HG03039 (cell line): ENCODE measurements at regions not wholly inside any gene's neighbourhood (a gene's known extent, or its start where the extent isn't known, plus 50 kb on each side); places are given as distances from the start of the nearest gene placed in this dataset.
"Not testable (repeated sequence)": the region's sequence is repeated elsewhere in the genome, so short reads cannot be mapped to it uniquely, and the experiment has no call there.

Source experiments
- ATAC-seq: cut with Tn5 transposase; IDR thresholded peaks from one replicate; pipeline ENCODE4 v1.9.1; 2021; ENCODE audit warnings: mild to moderate bottlenecking, moderate library complexity; ENCODE audit not compliant: unreplicated experiment

DNA sequence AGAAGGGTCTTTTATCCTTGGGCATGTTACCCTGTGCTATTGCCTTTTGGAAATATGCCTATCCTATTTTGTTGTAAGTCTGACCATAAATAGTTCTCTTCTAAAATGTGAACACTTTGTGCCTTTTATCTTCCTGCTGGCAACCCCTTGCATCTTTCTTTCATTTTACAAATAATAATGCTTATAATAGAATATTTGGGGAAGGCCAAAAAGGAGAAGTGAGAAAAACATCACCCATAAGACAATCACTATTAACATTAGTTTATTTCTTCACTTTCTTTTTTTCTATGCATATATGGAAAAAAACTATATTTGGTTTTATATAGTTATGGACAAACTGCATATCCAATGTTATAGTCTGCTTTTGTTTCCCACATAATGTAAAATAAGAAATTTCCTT is 64.9 kb upstream of the GBA3 start:
- ATAC-seq, result not testable (repeated sequence)

DNA sequence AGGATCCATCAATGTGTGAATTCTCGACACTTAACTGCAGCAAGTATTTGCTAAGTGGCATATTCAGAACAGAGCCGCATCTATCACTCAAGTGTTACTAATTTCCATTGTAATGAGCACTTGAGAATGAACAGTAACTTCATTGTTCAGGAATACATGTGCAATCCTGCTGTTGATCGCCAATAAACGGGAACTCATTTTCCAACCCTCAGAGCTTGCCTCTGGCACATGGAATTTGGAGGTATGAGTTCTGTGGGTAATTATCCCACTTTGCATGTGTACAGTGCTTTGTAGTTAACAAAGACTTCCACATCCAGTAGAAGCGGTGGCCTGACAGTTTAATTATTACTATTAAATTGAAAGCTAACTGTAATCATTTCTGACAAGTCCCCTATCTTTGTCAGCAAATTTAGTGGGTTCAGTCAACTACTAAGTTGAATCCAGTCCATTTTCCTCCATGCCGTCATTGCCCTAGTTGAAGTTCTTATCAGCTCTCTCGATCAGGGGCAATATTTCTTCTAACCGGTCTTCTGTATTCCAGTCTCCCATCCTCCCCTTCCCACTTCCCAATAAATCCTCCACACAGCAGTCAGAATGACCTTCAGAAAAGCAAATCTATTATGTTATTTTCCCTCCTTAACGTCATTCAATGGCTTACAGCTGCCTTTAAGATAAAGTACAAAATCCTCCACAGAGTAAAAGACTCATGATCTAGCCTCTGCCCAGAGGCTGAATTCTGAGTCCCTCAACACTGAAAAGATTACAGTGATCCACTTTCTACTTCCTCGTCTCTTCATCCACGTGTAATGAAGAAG is 62.4 kb upstream of the GBA3 start:
- ATAC-seq, result not testable (repeated sequence)

DNA sequence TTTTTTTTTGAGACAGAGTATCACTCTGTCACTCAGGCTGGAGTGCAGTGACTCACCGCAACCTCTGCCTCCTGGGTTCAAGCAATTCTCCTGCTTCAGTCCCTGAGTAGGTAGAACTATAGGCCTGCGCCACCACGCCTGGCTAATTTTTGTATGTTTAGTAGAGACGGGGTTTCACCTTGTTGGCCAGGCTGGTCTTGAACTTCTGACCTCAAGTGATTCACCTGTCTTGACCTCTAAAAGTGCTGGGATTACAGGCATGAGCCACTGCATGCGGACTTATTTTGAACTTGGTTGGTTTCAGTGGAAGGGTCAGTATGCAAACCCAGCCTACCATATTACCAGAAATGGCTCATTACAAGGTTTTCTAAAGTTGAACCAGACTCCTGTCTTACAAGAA is 61.6 kb upstream of the GBA3 start:
- ATAC-seq, result peak; percentile 76

DNA sequence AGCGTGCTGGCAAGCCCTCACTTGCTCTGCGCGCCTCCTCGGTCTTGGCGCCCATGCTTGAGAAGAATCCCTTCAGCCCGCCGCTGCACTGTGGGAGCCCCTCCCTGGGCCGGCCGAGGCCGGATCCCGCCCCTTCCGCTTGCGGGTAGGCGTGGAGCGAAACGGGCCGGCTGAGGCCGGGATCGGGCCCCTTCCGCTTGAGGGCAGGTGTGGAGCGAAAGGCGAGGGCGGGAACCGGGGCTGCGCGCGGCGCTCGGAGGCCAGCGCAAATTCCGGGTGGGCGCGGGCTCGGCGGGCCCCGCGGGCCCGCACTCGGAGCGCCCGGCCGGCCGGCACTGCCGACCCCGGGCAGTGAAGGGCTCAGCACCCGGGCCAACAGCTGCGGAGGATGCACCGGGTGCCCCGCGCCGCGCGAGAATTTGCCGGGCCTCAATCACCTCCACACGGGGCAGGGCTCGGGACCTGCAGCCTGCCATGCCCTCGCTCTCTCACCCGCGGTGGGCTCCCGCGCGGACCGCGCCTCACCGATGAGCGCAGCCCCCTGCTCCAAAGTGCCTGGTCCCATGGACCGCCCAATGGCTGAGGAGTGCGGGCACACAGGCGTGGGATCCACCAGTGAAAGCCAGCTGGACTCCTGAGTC is 58.1 kb upstream of the GBA3 start:
- no peak for ATAC-seq

DNA sequence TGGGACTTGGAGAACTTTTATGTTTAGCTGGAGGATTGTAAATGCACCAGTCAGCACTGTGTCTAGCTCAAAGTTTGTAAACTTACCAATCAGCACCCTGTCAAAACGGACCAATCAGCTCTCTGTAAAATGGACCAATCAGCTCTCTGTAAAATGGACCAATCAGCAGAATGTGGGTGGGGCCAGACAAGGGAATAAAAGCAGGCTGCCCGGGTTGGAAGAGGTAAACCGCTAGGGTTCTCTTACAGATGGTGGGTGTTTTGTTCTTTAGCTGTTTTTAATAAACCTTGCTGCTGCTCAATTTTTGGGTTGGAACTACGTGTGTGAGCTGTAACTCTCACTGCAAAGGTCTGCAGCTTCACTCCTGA is 57.6 kb upstream of the GBA3 start:
- ATAC-seq, result not testable (repeated sequence)

DNA sequence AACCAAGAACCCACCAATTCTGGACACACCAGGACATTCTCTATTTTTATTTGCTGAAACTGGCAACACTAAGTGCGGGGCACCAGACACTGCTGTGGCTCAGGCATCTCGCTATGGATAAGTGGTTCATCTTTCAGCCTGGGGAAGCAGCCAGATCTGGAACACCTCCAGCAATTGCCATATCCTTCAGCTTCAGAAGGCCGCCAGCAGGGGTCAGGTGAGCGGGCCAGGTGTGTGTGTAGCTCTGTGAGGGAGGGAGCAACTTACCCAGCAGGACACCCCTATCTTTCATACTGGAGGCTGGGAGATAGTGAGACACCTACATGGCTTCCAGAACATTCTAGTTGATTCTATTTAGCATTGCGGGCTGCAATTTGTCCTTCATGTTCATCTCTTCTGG is 57.0 kb upstream of the GBA3 start:
- no peak for ATAC-seq

DNA sequence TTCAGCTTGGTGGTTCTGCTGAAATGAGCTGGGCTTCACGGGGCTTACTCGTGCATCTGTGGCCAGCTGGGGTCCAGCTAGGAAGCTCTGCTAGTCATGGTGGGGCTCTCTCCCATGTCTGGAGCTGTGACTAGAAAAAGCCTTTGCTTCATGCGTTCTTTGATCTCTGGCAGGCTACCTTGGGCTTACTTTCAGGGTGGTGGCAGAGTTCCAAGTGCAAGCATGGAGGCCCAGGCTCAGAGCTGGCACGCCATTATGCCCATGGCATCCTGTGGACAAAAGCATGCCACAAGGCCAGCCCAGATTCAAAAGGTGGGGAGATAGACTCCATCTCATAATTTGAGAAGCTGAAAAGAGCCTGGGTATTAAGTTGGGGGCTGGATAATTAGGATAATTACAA is 55.4 kb upstream of the GBA3 start:
- ATAC-seq, result no peak
